ENCODE measurements at regions not wholly inside any gene's neighbourhood (a gene's known extent, or its start where the extent isn't known, plus 50 kb on each side); places are given as distances from the start of the nearest gene placed in this dataset.

DNA sequence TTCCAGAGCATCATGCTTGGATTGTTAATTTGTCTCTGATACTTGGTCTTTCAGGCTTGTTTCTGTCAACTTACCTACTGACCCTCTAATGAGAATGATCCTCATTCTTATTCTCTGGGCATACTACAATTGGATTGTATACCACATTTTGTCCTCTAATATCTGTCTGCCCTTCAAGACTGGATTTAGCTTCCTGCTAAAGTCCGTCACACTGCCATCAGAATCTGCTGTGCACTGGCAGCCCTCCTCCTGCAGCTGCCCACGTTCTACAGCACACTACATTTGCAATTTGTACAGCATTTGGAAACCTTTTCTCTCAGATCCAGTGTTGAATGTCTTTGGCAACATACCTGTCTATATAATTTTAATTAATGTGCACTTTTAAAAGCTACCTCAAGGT lies 183.1 kb downstream of the ZNF330 start:
- DNase-seq (ENCODE audit: low read depth), result no peak

DNA sequence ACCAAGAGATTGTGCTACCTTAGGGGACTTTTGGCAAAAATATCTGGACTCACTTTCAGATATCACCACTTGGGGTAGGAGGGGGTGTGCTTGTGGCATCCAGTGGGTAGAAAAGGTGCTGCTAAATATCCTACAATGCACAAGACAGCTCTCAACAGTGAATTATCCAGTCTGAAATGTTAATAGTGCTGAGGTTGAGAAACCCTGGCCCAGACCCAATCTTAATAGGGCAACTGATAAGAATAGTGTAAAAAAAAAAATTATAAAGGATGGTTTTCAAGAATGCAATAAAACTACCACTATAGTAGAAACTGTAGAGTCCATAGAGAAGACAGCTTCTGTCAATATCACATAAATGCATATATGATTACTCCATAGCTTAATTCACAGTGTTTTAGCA lies 185.5 kb downstream of the ZNF330 start:
- DNase-seq (ENCODE audit: low read depth), result no peak

DNA sequence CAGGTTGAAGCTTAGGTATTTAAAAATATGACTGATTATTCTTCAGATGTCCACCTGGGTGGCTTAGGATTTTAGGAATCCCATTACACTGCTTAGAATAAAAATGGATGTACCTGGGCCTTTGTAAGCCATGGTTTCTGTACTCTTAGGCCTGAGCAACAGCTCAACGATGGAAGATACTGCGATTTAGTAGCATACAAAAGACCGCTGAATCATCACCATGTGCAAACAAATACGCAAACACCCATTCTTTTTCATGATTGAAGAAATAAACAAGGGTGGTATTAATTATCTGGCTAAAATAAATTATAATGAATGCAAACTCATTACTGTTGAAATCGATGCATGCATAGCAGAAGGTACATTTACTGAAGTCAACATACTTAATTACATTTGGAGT lies 188.9 kb downstream of the ZNF330 start:
- no peak for DNase-seq (ENCODE audit: low read depth)

DNA sequence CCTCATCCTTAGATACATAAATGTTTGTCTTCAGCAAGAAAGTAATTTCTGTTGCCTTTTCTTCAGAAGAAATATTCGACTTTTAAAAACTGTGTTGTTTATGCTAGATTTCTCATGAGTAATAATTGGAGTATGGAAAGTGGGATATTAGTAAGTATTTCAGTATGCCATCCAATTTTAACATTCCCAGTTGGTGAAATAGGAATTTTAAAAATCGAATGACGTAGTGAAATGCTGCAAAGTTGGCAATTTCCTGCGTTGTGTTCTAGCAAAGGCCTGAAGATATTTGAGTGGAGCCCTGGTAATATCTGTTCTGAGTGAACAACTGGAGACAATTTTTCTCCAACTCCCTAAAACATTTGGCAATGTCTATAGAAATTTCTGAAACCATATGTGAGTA lies 190.1 kb downstream of the ZNF330 start:
- DNase-seq (ENCODE audit: low read depth), result peak; percentile 38

DNA sequence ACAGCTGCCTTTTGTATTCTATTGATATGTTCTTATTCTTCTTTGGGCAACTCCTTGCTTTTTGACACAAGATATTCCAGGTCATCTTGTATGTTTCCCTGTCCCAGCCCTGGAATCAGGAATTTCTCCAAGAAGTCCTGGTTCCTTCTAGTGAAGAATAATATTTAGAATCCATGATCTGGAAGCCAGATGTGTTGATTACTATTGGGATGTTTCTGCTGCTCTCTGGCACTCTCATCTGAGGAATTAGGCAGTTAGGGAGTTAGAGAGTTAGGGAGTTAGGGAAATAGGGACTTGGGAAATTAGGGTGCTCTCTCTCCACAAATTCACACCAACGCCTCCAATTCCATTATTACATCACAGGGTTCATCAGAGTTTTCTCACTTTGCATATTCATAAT lies 191.2 kb downstream of the ZNF330 start:
- DNase-seq (ENCODE audit: low read depth), result no peak

DNA sequence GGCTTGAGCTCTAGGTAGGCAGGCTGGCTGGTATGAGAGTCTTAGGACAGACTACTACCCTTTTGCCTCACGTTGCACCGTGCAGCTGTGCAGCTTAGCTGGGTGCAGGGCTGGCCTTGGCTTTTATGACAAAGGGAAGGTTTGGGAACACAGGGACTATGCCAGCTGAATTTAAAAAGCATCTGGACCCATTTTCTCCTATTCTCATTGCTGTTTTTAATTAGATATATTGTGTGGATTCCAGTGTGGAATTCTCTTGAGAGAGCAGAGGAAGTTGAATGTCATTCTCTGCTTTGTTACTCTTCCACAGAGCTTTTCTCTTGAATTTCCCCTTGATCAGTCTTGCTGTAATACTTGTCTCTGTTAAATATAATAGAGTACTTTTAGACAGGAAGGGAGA lies 192.7 kb downstream of the ZNF330 start:
- no peak for DNase-seq (ENCODE audit: low read depth)

DNA sequence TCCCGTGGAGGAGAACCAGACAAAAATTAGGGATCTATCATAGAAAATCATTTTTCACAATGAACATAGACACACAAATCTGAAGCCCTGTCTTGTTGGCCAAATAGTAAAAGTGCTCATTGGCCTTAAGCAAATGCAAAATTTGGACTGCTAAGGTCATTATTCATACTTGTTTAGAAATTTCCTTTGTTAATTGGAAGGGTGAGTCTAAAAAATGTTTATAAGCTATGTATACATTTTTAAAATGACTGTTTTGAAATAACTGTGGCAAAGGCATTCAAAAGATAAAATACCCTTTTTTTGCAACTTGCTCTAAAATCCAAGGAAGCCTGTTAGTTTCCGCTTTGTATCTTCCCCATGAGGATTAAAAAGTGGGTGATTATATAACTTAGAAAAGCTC lies 195.0 kb downstream of the ZNF330 start:
- DNase-seq (ENCODE audit: low read depth), result no peak

DNA sequence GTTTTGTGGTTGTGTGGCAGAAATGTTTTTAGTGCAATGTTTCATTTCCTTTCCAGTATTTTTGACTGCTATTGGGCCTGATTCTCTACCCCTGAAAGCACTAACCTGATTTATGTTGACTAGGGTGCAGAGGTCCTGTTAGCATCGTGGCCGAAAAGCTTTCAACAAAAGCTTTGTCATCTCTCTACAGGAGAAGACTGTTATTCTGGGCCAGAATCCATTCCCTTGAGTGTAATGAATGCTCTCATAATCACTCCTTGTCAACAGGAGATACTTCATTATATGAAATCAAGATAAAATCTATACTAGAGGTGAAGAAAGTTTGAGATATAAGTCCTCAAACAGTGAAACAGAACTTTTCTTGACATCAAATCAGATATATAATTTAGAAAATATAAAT lies 195.5 kb downstream of the ZNF330 start:
- no peak for DNase-seq (ENCODE audit: low read depth)

DNA sequence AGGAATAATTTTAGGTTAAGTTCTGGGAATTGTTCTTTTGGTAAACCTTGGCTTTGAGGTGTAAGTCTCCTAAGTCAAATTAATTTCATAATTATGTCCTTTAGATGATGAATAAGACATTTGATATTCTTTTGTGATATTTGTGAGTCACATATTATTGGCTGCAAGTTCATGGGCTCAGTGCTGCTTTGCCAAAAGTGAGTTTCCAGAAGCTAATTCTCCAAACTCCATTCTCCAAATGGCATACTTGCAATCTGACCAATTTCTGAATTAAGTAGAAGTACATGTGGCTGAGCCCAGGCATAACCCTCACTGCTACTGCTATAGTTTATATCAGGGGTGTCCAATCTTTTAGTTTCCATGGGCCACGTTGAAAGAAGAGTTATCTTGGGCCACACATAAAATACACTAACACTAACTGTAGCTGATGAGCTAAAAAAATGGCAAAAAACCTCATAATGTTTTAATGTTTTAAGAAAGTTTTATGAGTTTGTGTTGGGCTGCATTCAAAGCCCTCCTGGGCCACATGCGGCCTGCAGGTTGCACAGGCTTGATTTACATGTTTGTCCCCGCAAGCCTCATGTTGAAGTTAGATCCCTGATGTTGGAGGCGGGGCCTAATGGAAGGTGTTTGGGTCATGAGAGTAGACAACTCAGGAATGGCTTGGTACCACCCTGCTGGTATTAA lies 196.1 kb downstream of the ZNF330 start:
- DNase-seq (ENCODE audit: low read depth), result no peak

DNA sequence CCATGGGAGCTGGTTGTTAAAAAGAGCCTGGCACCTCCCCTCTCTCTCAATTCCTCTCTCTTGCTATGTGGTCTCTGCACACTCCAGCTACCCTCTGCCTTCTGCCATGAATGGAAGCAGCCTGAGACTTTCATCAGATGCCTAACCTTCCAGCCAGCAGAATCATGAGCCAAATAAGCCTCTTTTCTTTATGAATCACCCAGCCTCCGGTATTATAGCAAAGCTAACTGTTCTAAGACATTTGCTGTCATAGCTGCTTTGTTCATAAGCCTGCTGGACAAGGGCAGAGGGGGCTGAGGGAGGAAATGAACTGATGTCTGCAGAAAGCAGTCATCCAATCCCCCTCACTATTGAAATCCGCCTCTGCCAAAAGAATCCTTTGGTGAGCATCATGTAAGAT lies 196.7 kb downstream of the ZNF330 start:
- DNase-seq (ENCODE audit: low read depth), result peak; percentile 22

DNA sequence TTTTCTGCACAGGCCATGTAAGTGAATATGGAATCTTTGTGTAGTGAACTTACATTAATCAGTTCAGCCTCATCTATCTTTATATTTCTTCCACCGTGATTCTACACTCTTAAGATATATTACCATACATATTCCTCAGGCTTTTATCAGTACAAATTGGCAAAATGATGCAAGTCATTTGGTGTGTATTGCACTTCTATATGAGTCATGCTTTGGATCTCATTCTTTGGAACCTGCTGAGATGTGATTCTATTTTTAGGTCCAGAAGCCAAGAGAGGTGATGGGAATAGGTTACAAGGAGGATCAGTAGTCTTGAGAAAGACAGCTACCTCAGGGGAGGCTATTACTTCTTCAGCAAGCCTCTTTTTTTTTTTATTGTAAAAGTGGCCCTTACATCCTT lies 204.4 kb downstream of the ZNF330 start:
- peak; percentile 64 for DNase-seq (ENCODE audit: low read depth)

DNA sequence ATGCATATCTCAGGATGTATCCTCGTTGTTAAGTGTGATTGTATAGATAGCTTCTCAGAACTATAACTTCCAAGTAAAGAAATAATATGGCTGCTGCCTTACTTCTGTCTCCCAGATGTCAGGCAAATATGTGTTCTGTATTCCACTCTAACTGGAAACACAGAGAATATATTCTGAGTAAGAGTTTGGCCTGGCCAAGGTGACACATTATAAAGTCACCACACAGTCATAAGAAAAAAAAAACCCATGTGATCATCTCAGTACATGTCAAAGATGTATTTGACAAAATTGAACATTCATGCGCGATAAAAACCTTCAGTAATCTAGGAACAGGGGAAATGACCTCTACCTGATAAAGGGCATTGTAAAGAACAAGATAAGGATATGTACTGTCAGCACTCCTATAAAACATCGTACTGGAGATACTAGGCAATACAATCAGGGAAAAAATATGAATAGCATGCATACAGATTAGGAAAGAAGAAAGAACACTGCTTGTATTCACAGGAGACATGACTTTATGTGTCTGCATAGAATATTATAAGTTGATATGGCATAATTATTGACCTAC lies 207.1 kb downstream of the ZNF330 start:
- no peak for DNase-seq (ENCODE audit: low read depth)

DNA sequence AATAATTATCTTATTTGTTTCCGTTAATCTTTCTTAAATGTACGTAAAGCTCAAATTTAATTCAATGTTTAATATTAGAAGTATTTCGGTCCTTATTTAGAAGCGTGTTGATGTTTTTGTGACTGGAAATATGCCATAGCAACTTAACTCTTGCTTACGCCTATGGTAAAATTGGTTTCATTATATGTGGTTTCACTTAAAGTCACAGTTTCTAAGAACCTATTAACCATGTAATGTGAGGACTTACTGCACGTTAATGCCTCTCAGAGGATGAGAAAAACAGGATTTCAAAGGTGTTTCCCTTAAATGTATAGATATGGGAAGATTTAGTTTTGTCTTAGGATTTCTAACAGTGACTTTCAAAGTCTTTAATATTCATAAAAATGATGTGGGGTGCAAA lies 206.4 kb upstream of the IL15 start:
- DNase-seq (ENCODE audit: low read depth), result no peak

DNA sequence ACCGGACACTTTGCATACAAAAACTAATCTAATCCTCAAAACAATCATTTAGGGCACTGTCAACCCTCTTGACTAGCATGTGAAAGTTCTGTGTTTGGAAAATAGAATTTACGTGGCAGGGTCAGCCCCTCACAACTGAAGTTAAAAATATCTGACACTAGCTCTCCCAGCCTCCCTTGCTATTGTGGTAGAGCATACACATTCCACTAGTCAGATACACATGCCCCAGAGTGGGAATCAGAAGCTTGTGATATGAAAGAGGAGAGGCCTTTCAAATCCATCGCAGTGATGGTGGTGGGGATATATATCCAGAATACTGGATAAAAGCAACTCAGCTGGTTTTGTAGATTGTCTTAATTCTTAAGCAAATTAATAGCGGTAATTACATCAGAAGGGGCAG lies 205.7 kb upstream of the IL15 start:
- no peak for DNase-seq (ENCODE audit: low read depth)

DNA sequence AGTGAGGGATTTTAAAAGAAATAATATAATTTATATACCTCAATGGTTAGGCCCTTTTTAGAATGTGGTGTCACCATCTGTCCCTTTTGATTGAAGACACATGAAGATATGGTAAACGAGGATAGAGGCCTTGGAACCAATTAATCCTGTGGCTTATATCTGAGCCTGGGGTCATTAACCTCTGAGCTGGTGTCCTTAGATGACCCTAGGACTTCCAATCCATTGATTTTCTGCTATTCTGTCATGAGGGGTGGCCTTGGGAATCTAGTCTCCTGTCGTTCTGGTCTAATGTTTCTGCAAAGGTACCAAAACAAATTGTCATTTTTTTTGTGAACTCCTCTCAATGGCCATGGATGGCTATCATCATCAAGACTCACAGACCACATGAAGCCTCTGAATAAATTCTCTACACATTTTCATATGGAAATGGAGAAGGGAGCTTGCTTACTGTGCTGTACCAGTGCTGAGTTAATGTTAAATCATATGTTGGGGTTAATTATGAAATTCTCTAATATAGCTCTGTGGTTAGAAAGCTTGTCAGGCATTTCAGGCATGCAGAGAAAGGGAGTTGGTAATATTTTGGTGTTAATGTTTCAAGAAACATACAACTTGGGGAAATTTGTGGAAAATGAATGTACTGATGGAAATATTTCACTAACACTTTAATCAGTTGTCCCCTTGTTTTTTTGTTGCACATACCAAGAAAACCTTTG lies 204.2 kb upstream of the IL15 start:
- no peak for DNase-seq (ENCODE audit: low read depth)

DNA sequence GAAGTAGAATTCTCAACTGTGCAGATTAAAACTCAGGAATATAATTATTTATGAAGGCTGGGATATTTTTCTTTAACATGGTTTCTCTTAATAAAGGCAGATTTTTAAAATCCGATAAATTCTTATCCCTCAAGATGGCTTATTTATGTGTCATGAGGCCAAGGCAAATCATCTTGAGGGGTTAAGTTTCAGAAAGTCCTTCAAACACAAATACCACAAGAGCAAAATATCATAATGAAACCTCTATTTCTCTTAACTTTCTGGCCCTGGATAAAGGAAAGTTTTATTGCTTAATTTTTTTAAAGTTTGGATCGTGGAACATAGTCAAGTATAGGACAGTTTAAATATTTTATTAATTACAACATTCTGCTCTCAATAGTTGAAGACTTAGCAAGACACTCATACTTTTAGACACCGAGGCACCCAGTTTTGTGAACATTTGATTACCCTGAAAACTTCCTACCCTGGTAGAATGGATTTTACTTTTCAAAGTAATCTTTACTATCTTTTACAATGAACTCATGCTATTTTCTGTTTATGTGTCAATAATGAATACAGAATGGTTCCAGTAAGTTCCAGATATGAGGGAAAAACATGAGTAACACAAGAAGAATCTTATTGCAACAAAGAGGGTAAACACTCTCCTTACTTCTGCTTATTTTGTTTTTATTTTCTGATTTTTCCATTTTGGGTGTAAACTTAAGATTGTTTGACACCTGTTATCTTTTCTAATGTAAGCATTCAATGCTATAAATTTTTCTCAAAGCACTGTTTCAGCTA lies 200.7 kb upstream of the IL15 start:
- no peak for DNase-seq (ENCODE audit: low read depth)

DNA sequence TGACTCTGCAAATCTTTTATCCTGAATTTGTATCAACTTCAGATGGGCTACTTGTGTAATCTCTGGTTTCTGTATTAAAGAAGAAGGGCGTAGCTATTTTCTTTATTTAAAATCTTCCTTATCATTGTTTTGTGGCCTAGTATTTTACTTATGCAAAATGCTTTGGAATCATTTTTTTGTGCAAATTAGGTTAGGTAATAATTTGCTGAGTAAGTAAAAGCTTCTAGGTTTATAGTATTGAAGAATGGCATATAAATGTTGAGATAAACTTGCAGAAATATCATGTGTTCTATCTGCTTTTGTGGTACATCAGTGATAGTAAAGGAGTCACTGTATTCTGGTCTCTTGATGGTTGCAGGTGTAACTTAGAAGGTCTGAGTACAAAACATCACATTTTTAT lies 197.2 kb upstream of the IL15 start:
- DNase-seq (ENCODE audit: low read depth), result no peak

DNA sequence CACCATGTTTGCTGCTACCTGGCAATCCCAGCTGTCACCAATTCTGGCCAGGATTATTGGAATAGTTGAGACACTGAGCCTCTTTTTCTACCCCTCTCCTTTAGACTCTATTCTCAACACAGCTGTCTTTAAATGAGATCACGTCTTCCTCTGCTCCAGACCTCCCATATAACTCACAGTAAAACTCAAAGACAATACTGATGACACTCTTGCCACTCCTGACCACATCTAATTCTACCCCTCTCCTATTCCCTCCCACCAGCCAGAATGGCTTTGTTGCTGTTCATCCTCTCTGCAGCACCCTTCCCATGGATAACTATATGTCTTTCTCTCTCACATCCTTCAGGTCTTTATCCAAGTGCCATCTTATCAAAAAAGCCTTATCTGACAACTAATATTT lies 188.6 kb upstream of the IL15 start:
- no peak for DNase-seq (ENCODE audit: low read depth)

DNA sequence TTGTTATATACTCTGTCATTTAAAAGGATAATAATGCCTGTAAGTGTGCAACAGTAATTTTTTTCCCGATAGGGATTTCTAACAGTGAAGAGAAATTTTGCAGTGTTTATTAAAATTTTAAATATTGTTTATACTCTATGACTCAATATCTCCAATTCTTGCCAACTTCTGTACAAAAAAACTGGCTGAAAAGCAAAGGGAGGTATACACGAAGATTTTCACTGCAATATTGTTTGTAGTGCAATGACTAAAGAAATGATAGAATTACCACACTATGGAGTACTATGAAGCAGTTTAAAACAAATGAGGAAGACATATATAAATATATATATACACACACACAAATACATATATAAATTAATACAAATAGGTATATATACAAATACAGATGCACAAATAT lies 187.9 kb upstream of the IL15 start:
- no peak for DNase-seq (ENCODE audit: low read depth)

DNA sequence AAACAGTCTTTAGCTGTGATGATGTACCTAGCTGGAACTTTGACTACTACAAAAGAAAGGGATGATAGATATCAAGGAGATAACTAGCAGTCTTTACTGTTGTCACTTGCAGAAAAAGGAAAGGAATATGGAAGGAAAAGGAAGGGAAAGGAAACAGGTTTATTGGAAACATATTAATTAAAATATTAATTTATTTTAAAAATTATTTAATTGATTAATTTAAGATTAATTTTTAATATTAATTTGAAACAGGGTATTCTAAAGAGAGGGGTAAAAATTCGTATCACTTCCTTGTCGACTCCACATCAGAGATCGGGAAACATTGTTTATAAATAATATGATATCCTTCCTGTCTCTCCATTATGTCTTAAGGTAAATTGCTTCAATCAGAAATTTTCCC lies 186.5 kb upstream of the IL15 start:
- DNase-seq (ENCODE audit: low read depth), result no peak

DNA sequence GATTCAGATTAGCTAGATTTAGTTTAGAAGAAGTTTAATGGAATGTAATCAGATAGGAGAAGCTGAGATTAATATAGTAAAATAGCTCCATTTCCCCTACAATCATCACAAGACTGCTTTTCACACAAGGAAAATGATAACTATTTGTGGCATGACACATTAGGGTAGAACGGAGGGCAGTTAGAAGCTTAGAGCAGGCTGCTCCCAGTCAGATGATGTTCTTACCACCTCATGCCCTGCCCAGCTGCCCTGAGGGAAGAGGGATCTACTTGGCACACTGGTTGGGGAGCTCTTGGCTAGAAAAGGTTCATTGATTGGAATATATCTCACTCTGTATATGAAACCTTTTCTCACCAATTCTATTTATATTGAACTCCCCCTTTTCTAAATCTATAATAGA lies 180.7 kb upstream of the IL15 start:
- DNase-seq (ENCODE audit: low read depth), result no peak

DNA sequence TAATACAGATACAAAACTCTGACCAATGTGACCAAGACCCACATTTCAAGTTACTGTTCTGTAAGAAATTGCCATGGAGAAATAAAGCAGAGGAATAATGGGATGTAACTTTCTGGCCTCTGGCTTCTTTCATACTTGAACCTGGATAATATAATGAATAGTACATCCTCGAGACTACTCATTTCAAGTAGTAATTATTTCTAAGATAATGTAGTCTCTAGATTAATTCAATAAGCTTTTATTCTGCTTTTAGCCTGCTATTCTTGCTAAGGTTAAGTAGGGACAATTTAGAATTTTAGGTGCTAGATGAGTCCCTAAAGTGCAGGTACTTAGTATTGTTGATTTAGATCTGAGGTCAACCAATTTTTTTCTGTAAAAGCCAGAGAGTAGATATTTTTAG lies 178.7 kb upstream of the IL15 start:
- no peak for DNase-seq (ENCODE audit: low read depth)

DNA sequence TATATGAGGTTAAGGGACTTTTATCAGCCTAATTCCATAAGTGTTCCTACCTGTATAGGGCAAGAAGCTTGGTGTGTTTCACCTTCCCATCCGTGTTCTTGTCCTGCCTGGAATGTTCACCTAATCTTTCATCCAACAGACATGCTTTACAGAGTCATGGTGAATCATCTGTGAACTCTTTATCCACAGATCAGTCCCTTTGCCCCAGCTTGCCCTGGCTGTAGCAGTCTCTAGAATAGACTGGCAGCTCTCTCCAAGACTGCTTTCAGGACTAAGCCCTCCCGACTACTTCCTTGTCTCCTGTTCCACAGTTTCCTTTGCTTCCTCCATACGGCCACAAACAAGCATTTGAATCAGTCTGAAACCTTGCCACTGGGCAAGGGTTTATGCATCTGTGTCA lies 177.9 kb upstream of the IL15 start:
- no peak for DNase-seq (ENCODE audit: low read depth)
